IPS-15b (cell line): ENCODE measurements at regions not wholly inside any gene's neighbourhood (a gene's known extent, or its start where the extent isn't known, plus 50 kb on each side); places are given as distances from the start of the nearest gene placed in this dataset.
"Not testable (repeated sequence)": the region's sequence is repeated elsewhere in the genome, so short reads cannot be mapped to it uniquely, and the experiment has no call there.

ENCODE experiments used
- H3K27me3 ChIP-seq: one replicate; pipeline ENCODE4 v1.6.1; 2013; ENCODE audit warnings: low read length; ENCODE audit not compliant: control insufficient read depth, insufficient read depth
- H3K36me3 ChIP-seq: one replicate; pipeline ENCODE4 v1.6.1; 2013; ENCODE audit warnings: low read length; ENCODE audit not compliant: control insufficient read depth, insufficient read depth
- H3K4me1 ChIP-seq: one replicate; pipeline ENCODE4 v1.6.1; 2013; ENCODE audit warnings: mild to moderate bottlenecking, low read length; ENCODE audit not compliant: control insufficient read depth, insufficient read depth
- H3K4me3 ChIP-seq: one replicate; pipeline ENCODE4 v1.5.1; 2013; ENCODE audit warnings: low read depth, low read length
- H3K9ac ChIP-seq: one replicate; pipeline ENCODE4 v1.6.1; 2013; ENCODE audit warnings: low read depth, mild to moderate bottlenecking, low read length
- H3K9me3 ChIP-seq: one replicate; pipeline ENCODE4 v1.6.1; 2013; ENCODE audit warnings: mild to moderate bottlenecking, low read length; ENCODE audit not compliant: control insufficient read depth, insufficient read depth

DNA sequence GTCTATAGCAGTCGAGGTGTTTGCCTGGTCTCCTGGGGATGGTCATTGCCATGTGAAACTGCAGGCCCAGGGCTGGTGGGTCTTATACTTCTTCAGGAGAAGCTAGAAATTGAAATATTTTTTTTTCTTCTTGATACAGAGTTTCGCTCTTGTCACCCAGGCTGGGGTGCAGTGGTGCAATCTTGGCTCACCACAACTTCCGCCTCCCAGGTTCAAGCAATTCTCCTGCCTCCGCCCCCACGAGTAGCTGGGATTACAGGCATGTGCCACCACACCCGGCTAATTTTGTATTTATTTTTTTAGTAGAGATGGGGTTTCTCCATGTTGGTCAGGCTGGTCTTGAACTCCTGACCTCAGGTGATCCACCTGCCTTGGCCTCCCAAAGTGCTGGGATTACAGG lies 75.6 kb upstream of the MTHFD1L start:
- not testable (repeated sequence) for H3K36me3 ChIP-seq, H3K27me3 ChIP-seq

DNA sequence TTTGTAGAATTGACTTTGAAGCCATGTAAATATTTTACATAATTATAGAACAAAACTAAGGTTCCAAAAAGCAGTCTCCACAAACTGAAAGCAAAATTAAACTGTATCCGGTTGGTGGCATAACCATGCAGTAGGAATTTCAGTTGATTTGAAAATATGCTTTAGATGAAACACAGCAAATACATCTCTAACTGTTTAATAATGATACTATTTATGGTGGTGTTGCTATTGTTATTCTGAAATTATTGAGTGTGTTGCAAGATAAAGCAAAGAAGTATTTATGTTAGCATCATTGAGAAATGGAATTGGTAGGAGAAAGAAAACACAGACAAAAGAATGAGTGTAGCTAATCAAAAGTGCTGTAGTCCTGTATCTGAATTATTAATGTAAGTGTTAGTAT lies 73.8 kb upstream of the MTHFD1L start:
- Histone ChIP-seq H3K36me3 (no peaks in the 10 kb centered on the region), H3K27me3 (no peaks in the 10 kb centered on the region), H3K9ac (no peak overlapping the region), H3K4me3 (no peak overlapping the region), H3K4me1 (no peaks in the 10 kb centered on the region), H3K9me3 (no peaks in the 10 kb centered on the region)

More for the DNA sequence above, 75.6 kb upstream of the MTHFD1L start:
- H3K9ac ChIP-seq, H3K4me1 ChIP-seq, H3K9me3 ChIP-seq, H3K4me3 ChIP-seq: not testable (repeated sequence)

DNA sequence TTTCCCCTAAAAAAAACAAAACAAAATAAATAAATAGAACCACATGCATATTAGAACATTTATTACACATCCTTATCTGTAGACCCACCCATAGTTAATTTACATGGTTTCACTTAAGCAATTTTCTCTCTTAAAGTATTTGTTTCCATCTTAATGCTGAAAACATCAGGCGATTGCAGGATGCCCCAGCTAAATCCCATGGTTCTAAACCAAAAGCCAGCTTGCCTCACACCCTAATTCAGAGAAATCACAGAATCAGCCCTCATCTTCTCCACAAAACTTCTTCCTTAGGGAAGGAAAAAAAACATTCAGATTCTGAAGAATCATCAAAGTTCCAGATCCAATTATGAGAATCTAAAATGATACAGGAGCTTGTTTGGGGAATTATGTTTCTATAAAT lies 67.6 kb upstream of the MTHFD1L start:
- no peaks in the 10 kb centered on the region for H3K27me3 ChIP-seq
- no peak overlapping the region for H3K4me3 ChIP-seq

DNA sequence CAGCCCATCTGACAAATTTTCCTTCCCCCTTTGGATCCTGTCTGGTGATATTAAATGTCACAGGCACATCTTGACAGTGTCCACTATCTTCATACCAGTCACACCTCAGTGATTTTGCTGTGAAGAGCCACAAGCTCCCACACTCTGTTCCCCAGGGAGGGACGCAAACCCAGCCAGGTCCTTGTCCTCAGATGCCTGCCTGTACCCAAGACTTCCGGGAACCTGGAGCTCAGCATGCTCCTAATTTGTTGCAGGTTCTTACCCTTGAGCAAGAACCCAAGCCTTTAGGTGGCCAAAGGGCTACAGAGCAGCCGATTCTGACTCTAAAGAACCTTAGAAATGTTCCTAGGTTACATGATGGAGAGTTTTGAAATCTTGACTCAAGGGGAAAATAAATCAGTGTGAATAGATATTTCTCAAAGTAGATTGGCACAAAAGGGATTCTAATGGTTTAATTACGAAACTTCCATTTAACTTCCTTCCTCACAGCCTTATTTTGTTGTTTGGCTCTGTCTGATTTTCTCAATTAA lies 66.2 kb upstream of the MTHFD1L start:
- no peak overlapping the region for H3K9ac ChIP-seq

More for the DNA sequence above, 67.6 kb upstream of the MTHFD1L start:
- H3K36me3 ChIP-seq = no peaks in the 10 kb centered on the region
- H3K9ac ChIP-seq = no peak overlapping the region
- H3K4me1 ChIP-seq = no peaks in the 10 kb centered on the region
- no peaks in the 10 kb centered on the region for H3K9me3 ChIP-seq

DNA sequence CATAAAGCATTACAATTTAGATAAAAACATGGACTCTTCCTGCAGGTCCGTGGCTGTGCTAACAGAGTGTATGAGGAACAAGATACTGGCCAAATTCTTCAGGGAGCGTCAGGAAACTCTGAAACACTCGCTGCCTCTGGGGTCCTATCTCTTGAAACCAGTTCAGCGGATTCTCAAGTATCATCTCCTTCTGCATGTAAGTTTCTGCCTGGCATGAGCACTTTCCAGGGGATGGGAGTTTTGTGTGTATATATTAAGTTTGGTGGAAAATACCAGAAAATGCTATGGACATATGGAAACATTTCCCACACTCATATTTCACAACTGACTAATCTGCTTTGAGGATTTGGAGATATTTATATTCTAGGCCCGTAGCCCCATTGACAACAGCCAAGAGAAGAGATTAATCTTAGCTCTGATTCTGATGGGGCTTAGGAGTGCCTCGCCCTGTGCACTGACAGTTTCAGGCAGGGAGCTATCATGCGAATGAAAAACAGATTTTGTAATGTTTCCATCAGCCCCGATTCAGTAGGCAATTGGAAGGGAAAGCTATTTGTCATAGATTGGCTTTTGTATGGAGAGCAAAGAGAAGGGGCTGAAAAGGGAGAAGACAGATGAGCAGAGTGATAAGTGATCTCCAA lies 64.7 kb upstream of the MTHFD1L start:
- no peaks in the 10 kb centered on the region for H3K4me1 ChIP-seq
- no peaks in the 10 kb centered on the region for H3K9me3 ChIP-seq
- no peak overlapping the region for H3K4me3 ChIP-seq
- H3K9ac ChIP-seq = no peak overlapping the region
- no peaks in the 10 kb centered on the region for H3K27me3 ChIP-seq
- H3K36me3 ChIP-seq = no peaks in the 10 kb centered on the region

More for the DNA sequence above, 66.2 kb upstream of the MTHFD1L start:
- Histone ChIP-seq H3K4me3 (no peak overlapping the region), H3K9me3 (no peaks in the 10 kb centered on the region), H3K4me1 (no peaks in the 10 kb centered on the region), H3K36me3 (no peaks in the 10 kb centered on the region), H3K27me3 (no peaks in the 10 kb centered on the region)

DNA sequence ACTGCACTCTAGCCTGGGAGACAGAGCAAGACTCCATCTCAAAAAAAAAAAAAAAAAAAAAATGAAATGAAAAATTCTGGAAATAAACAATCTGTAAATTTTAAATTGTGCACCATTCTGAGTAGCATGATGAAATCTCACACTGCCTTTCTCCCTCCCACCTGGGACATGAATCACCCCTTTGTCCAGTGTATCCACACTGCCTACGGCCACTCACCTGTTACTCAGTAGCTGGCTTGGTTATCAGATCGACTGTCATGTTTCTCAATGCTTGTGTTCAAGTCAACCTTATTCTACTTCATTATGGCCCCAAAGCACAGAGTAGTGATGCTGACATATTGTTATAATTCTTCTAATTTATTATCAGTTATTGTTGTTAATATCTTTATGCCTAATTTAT lies 58.7 kb upstream of the MTHFD1L start:
- H3K27me3 ChIP-seq = no peaks in the 10 kb centered on the region
- H3K36me3 ChIP-seq = no peaks in the 10 kb centered on the region
- no peak overlapping the region for H3K4me3 ChIP-seq
- H3K4me1 ChIP-seq = no peaks in the 10 kb centered on the region
- no peak overlapping the region for H3K9ac ChIP-seq
- no peaks in the 10 kb centered on the region for H3K9me3 ChIP-seq

DNA sequence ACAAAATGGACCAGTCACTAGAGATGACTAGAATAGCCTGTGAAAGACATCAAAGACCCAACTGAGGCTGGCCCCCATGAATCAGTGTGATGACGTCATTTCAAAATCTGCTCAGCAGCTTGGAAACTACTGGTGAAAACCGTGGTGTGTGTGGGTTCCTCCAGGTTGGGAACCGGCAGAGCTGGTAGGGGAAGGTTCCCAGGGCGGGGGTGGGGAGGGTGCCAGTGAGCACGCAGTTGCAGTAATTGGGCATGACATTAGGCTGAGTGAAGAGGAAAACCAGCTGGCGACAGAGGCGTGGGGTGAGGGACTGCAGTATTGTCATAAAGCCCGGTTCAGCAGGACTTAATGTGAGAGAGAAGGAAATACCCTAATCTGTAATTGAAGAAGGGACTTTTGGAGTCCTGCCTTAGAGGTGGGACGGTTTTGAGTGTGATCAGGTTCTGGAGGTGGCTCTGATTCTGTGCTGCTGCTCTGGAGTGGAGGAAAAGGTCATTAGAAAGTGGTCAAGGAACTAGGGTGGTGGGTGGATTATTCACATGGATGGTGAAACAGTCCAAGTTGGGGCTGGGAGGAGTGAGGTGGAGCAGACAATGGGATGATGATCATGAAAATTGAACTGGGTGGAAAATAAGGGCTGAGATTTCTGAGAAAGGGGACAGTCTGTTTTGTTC lies 52.0 kb upstream of the MTHFD1L start:
- H3K9me3 ChIP-seq = no peaks in the 10 kb centered on the region
- H3K9ac ChIP-seq = no peak overlapping the region
- no peaks in the 10 kb centered on the region for H3K27me3 ChIP-seq
- no peaks in the 10 kb centered on the region for H3K36me3 ChIP-seq
- no peaks in the 10 kb centered on the region for H3K4me1 ChIP-seq
- no peak overlapping the region for H3K4me3 ChIP-seq

DNA sequence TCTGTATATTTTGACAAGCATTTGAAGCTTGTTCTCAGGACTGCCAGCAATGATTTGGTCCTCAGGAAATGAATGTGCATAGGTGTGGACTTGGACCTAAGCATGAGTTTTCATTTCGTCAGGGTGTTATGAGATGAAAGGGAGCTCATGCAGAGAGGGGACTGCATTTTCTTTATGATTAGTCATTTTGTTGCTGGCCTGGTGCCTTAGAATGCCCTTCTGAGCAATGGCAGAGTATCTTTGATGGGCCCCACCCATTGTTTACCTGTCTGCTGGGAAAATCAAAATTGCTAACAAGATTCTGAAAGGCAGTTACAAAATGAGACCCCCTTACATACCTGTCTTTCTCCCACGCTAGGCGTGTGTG lies 51.5 kb upstream of the MTHFD1L start:
- Histone ChIP-seq H3K4me3 (no peak overlapping the region), H3K4me1 (no peaks in the 10 kb centered on the region), H3K9me3 (no peaks in the 10 kb centered on the region), H3K27me3 (no peaks in the 10 kb centered on the region), H3K9ac (no peak overlapping the region), H3K36me3 (no peaks in the 10 kb centered on the region)
